ENCODE measurements at regions not wholly inside any gene's neighbourhood (a gene's known extent, or its start where the extent isn't known, plus 50 kb on each side); places are given as distances from the start of the nearest gene placed in this dataset.

- H2BK120ac ChIP-seq (ENCODE audit: low read depth, low read length), result no peak overlapping the region
- H2BK5ac ChIP-seq (ENCODE audit: low read depth, low read length, poor library complexity, severe bottlenecking), result no peak overlapping the region
- H3K36me3 ChIP-seq (ENCODE audit: control insufficient read depth in 1 of 2, insufficient read depth in 2 of 2, low read depth in 1 of 2, low read length in 2 of 2), result no peaks in the 10 kb centered on the region
- no peak overlapping the region for H4K91ac ChIP-seq (ENCODE audit: low read length)
- no peak overlapping the region for H2BK15ac ChIP-seq (ENCODE audit: low read depth, poor library complexity, severe bottlenecking)
- H3K79me1 ChIP-seq (replicated peaks; ENCODE audit: low read length, poor library complexity, severe bottlenecking), result no peaks in the 10 kb centered on the region
- no peaks in the 10 kb centered on the region for H3K9me3 ChIP-seq (ENCODE audit: control insufficient read depth, low read length)
- H3K4me1 ChIP-seq (ENCODE audit: control insufficient read depth, insufficient read depth, low read depth, low read length), result peaks cover 3% of the 10 kb centered on the region
- no peak overlapping the region for H3K18ac ChIP-seq (ENCODE audit: low read depth in 1 of 2, low read length in 2 of 2)
- H2AK5ac ChIP-seq (ENCODE audit: low read length, severe bottlenecking), result no peak overlapping the region
- H2BK12ac ChIP-seq (ENCODE audit: low read length in 2 of 2), result no peak overlapping the region
- H3K27me3 ChIP-seq (ENCODE audit: control insufficient read depth in 1 of 2, insufficient read depth in 1 of 2, low read length in 2 of 2), result no peaks in the 10 kb centered on the region
- H3K4me3 ChIP-seq (ENCODE audit: insufficient read depth in 1 of 2, low read depth in 1 of 2, low read length in 2 of 2), result no peak overlapping the region
- H3K9ac ChIP-seq (ENCODE audit: low read length), result peak overlapping the region; percentile 84
- H3K27ac ChIP-seq (ENCODE audit: low read length, poor library complexity, severe bottlenecking), result no peak overlapping the region
- no peak overlapping the region for H2AFZ ChIP-seq (ENCODE audit: low read depth, low read length)
- WGBS, result 100% methylated on average over 2 of the region's 3 CpGs
- no peak overlapping the region for H3K4me2 ChIP-seq (ENCODE audit: low read length, poor library complexity, severe bottlenecking)
- DNase-seq, result no peak
- no peak overlapping the region for H4K8ac ChIP-seq (ENCODE audit: low read length)
- H3K4ac ChIP-seq (ENCODE audit: low read depth in 1 of 2, low read length in 2 of 2), result no peak overlapping the region
- no peak overlapping the region for H3K23ac ChIP-seq (ENCODE audit: low read length in 2 of 2)
- no peak overlapping the region for H3K14ac ChIP-seq (ENCODE audit: low read length in 2 of 2)
These were observed 129.5 kb upstream of the SGK1 start for GRCh38 chr6:134447423-134447822.

- DNase-seq, result no peak
- H3K27me3 ChIP-seq (ENCODE audit: control insufficient read depth in 1 of 2, insufficient read depth in 1 of 2, low read length in 2 of 2), result no peaks in the 10 kb centered on the region
- no peak overlapping the region for H3K4me3 ChIP-seq (ENCODE audit: insufficient read depth in 1 of 2, low read depth in 1 of 2, low read length in 2 of 2)
- no peak overlapping the region for H2BK15ac ChIP-seq (ENCODE audit: low read depth, poor library complexity, severe bottlenecking)
- H2AFZ ChIP-seq (ENCODE audit: low read depth, low read length), result no peak overlapping the region
- peak overlapping the region; percentile 31 for H3K27ac ChIP-seq (ENCODE audit: low read length, poor library complexity, severe bottlenecking)
- no peak overlapping the region for H4K91ac ChIP-seq (ENCODE audit: low read length)
- H3K9me3 ChIP-seq (ENCODE audit: control insufficient read depth, low read length), result no peaks in the 10 kb centered on the region
- no peaks in the 10 kb centered on the region for H3K36me3 ChIP-seq (ENCODE audit: control insufficient read depth in 1 of 2, insufficient read depth in 2 of 2, low read depth in 1 of 2, low read length in 2 of 2)
- H3K14ac ChIP-seq (ENCODE audit: low read length in 2 of 2), result no peak overlapping the region
- peak overlapping the region; percentile 84 for H3K9ac ChIP-seq (ENCODE audit: low read length)
- no peak overlapping the region for H3K4ac ChIP-seq (ENCODE audit: low read depth in 1 of 2, low read length in 2 of 2)
- no peak overlapping the region for H3K4me2 ChIP-seq (ENCODE audit: low read length, poor library complexity, severe bottlenecking)
- no peak overlapping the region for H3K23ac ChIP-seq (ENCODE audit: low read length in 2 of 2)
- H2BK5ac ChIP-seq (ENCODE audit: low read depth, low read length, poor library complexity, severe bottlenecking), result no peak overlapping the region
- peaks cover 3% of the 10 kb centered on the region for H3K4me1 ChIP-seq (ENCODE audit: control insufficient read depth, insufficient read depth, low read depth, low read length)
- H2BK12ac ChIP-seq (ENCODE audit: low read length in 2 of 2), result no peak overlapping the region
- H3K79me1 ChIP-seq (replicated peaks; ENCODE audit: low read length, poor library complexity, severe bottlenecking), result no peaks in the 10 kb centered on the region
- H2AK5ac ChIP-seq (ENCODE audit: low read length, severe bottlenecking), result no peak overlapping the region
- no peak overlapping the region for H3K18ac ChIP-seq (ENCODE audit: low read depth in 1 of 2, low read length in 2 of 2)
- no peak overlapping the region for H2BK120ac ChIP-seq (ENCODE audit: low read depth, low read length)
- WGBS, result 90% methylated on average over 2 of the region's 3 CpGs
- H4K8ac ChIP-seq (ENCODE audit: low read length), result no peak overlapping the region
These were observed 129.0 kb upstream of the SGK1 start for GRCh38 chr6:134446896-134447295.

GRCh38 chr6:134446218-134446848, 128.4 kb upstream of the SGK1 start:
- H2AK5ac ChIP-seq (ENCODE audit: low read length, severe bottlenecking), result no peak overlapping the region
- no peaks in the 10 kb centered on the region for H3K9me3 ChIP-seq (ENCODE audit: control insufficient read depth, low read length)
- H3K18ac ChIP-seq (ENCODE audit: low read depth in 1 of 2, low read length in 2 of 2), result no peak overlapping the region
- H3K9ac ChIP-seq (ENCODE audit: low read length), result peak overlapping the region; percentile 84
- no peaks in the 10 kb centered on the region for H3K36me3 ChIP-seq (ENCODE audit: control insufficient read depth in 1 of 2, insufficient read depth in 2 of 2, low read depth in 1 of 2, low read length in 2 of 2)
- 79% methylated on average over 4 of the region's 6 CpGs for WGBS
- DNase-seq, result no peak
- peak overlapping the region; percentile 27 for H3K27ac ChIP-seq (ENCODE audit: low read length, poor library complexity, severe bottlenecking)
- no peaks in the 10 kb centered on the region for H3K79me1 ChIP-seq (replicated peaks; ENCODE audit: low read length, poor library complexity, severe bottlenecking)
- no peak overlapping the region for H2AFZ ChIP-seq (ENCODE audit: low read depth, low read length)
- no peak overlapping the region for H2BK5ac ChIP-seq (ENCODE audit: low read depth, low read length, poor library complexity, severe bottlenecking)
- no peak overlapping the region for H3K4ac ChIP-seq (ENCODE audit: low read depth in 1 of 2, low read length in 2 of 2)
- no peak overlapping the region for H2BK15ac ChIP-seq (ENCODE audit: low read depth, poor library complexity, severe bottlenecking)
- H2BK12ac ChIP-seq (ENCODE audit: low read length in 2 of 2), result no peak overlapping the region
- no peak overlapping the region for H4K8ac ChIP-seq (ENCODE audit: low read length)
- H3K27me3 ChIP-seq (ENCODE audit: control insufficient read depth in 1 of 2, insufficient read depth in 1 of 2, low read length in 2 of 2), result no peaks in the 10 kb centered on the region
- H3K23ac ChIP-seq (ENCODE audit: low read length in 2 of 2), result no peak overlapping the region
- no peak overlapping the region for H3K4me3 ChIP-seq (ENCODE audit: insufficient read depth in 1 of 2, low read depth in 1 of 2, low read length in 2 of 2)
- H3K4me1 ChIP-seq (ENCODE audit: control insufficient read depth, insufficient read depth, low read depth, low read length), result peaks cover 1% of the 10 kb centered on the region
- H3K4me2 ChIP-seq (ENCODE audit: low read length, poor library complexity, severe bottlenecking), result no peak overlapping the region
- no peak overlapping the region for H2BK120ac ChIP-seq (ENCODE audit: low read depth, low read length)
- H3K14ac ChIP-seq (ENCODE audit: low read length in 2 of 2), result no peak overlapping the region
- H4K91ac ChIP-seq (ENCODE audit: low read length), result no peak overlapping the region

GRCh38 chr6:134443009-134443408, 125.1 kb upstream of the SGK1 start:
- H3K9me3 ChIP-seq (ENCODE audit: control insufficient read depth, low read length), result no peaks in the 10 kb centered on the region
- no peak overlapping the region for H2AK5ac ChIP-seq (ENCODE audit: low read length, severe bottlenecking)
- H3K23ac ChIP-seq (ENCODE audit: low read length in 2 of 2), result no peak overlapping the region
- 92% methylated on average over 4 of the region's 4 CpGs for WGBS
- H4K8ac ChIP-seq (ENCODE audit: low read length), result no peak overlapping the region
- H3K18ac ChIP-seq (ENCODE audit: low read depth in 1 of 2, low read length in 2 of 2), result no peak overlapping the region
- no peak for DNase-seq
- no peak overlapping the region for H3K4ac ChIP-seq (ENCODE audit: low read depth in 1 of 2, low read length in 2 of 2)
- no peak overlapping the region for H2BK15ac ChIP-seq (ENCODE audit: low read depth, poor library complexity, severe bottlenecking)
- no peak overlapping the region for H3K4me2 ChIP-seq (ENCODE audit: low read length, poor library complexity, severe bottlenecking)
- H3K4me1 ChIP-seq (ENCODE audit: control insufficient read depth, insufficient read depth, low read depth, low read length), result peaks cover 1% of the 10 kb centered on the region
- no peak overlapping the region for H3K9ac ChIP-seq (ENCODE audit: low read length)
- no peak overlapping the region for H2BK5ac ChIP-seq (ENCODE audit: low read depth, low read length, poor library complexity, severe bottlenecking)
- no peak overlapping the region for H2BK120ac ChIP-seq (ENCODE audit: low read depth, low read length)
- no peak overlapping the region for H3K27ac ChIP-seq (ENCODE audit: low read length, poor library complexity, severe bottlenecking)
- H2AFZ ChIP-seq (ENCODE audit: low read depth, low read length), result no peak overlapping the region
- H3K4me3 ChIP-seq (ENCODE audit: insufficient read depth in 1 of 2, low read depth in 1 of 2, low read length in 2 of 2), result no peak overlapping the region
- no peak overlapping the region for H3K14ac ChIP-seq (ENCODE audit: low read length in 2 of 2)
- H3K27me3 ChIP-seq (ENCODE audit: control insufficient read depth in 1 of 2, insufficient read depth in 1 of 2, low read length in 2 of 2), result no peaks in the 10 kb centered on the region
- H3K36me3 ChIP-seq (ENCODE audit: control insufficient read depth in 1 of 2, insufficient read depth in 2 of 2, low read depth in 1 of 2, low read length in 2 of 2), result no peaks in the 10 kb centered on the region
- no peak overlapping the region for H4K91ac ChIP-seq (ENCODE audit: low read length)
- H2BK12ac ChIP-seq (ENCODE audit: low read length in 2 of 2), result no peak overlapping the region
- H3K79me1 ChIP-seq (replicated peaks; ENCODE audit: low read length, poor library complexity, severe bottlenecking), result no peaks in the 10 kb centered on the region

All from mesenchymal stem cell (in vitro differentiated cells and primary cell).